ENCODE measurements at regions not wholly inside any gene's neighbourhood (a gene's known extent, or its start where the extent isn't known, plus 50 kb on each side); places are given as distances from the start of the nearest gene placed in this dataset.

DNA sequence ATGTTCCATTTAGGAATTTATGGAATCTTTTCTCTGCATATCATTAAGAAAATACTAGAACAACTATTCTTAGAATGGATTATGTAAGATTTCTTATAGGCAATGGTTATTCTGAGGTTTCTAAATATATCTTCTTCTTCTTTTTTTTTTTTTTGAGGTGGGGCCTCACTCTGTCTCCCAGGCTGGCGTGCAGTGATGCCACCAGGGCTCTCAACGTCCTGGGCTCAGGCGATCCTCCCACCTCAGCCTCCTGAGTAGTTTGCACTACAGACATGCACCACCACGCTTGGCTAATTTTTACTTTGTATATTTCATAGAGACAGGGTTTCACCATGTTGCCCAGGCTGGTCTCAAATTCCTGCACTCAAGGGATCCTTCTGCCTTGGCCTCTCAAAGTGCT is 137.2 kb downstream of the SREK1 start:
- DNase-seq (ENCODE audit: low spot score): no peak
- Histone ChIP-seq H4K20me1 (ENCODE audit: insufficient read depth, low read length) (no peaks in the 10 kb centered on the region), H3K4me2 (ENCODE audit: low read depth, low read length) (no peak overlapping the region), H3K9ac (ENCODE audit: insufficient read depth, low read depth, low read length) (no peak overlapping the region), H3K27ac (ENCODE audit: extremely low read length, insufficient read depth, low read length) (no peak overlapping the region), H3K36me3 (replicated peaks in 1 of 2; ENCODE audit: control insufficient read depth in 1 of 2, insufficient read depth in 2 of 2, low read length in 2 of 2) (no peaks in the 10 kb centered on the region), H3K4me3 (replicated peaks in 1 of 3; ENCODE audit: insufficient read depth in 1 of 3, low read depth in 2 of 3, low read length in 3 of 3) (no peak overlapping the region), H3K4me1 (ENCODE audit: insufficient read depth, low read length) (no peaks in the 10 kb centered on the region), H2AFZ (ENCODE audit: low read length) (no peak overlapping the region), H3K79me2 (ENCODE audit: insufficient read depth, low read length) (no peaks in the 10 kb centered on the region), H3K9me3 (ENCODE audit: low read length) (no peaks in the 10 kb centered on the region), H3K27me3 (ENCODE audit: control insufficient read depth in 1 of 2, insufficient read depth in 2 of 2, low read length in 2 of 2) (peaks cover 0 to 5% of the 10 kb centered on the region in 2 experiments; a peak in 2 of 5 replicates)
- CTCF ChIA-PET (ENCODE audit: low intra/inter-chr PET ratio, low total read pairs): no interaction called here
- in situ Hi-C loops (cut with HindIII; ENCODE audit: extremely low pct_ligation_motif_present, low pct_unique_long_range_greater_than_20kb) (no loop called here), intact Hi-C loops (cut with micrococcal nuclease; ENCODE audit: unreplicated experiment) (no loop called here)
- TF ChIP-seq, protein P1, sequence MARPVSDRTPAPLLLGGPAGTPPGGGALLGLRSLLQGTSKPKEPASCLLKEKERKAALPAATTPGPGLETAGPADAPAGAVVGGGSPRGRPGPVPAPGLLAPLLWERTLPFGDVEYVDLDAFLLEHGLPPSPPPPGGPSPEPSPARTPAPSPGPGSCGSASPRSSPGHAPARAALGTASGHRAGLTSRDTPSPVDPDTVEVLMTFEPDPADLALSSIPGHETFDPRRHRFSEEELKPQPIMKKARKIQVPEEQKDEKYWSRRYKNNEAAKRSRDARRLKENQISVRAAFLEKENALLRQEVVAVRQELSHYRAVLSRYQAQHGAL (CRISPR knock-in tag; IDR thresholded peaks at IDR 0.05; ENCODE audit: not compliant biosample characterization): no peak
- TF ChIP-seq DPF2 (CRISPR knock-in tag; IDR thresholded peaks at IDR 0.05; ENCODE audit: borderline replicate concordance, low read depth) (no peak), ZNF274 (CRISPR knock-in tag; IDR thresholded peaks at IDR 0.05) (no peak), KLF9 (CRISPR knock-in tag; IDR thresholded peaks at IDR 0.05; ENCODE audit: low read depth) (no peak), ZNF616 (CRISPR knock-in tag; IDR thresholded peaks at IDR 0.05; ENCODE audit: low read depth) (no peak), ZNF615 (CRISPR knock-in tag; IDR thresholded peaks at IDR 0.05; ENCODE audit: borderline replicate concordance) (no peak), SP1 (IDR thresholded peaks at IDR 0.05) (no peak), SP1 (CRISPR knock-in tag; IDR thresholded peaks at IDR 0.05) (no peak)
- TF ChIP-seq, protein P2, sequence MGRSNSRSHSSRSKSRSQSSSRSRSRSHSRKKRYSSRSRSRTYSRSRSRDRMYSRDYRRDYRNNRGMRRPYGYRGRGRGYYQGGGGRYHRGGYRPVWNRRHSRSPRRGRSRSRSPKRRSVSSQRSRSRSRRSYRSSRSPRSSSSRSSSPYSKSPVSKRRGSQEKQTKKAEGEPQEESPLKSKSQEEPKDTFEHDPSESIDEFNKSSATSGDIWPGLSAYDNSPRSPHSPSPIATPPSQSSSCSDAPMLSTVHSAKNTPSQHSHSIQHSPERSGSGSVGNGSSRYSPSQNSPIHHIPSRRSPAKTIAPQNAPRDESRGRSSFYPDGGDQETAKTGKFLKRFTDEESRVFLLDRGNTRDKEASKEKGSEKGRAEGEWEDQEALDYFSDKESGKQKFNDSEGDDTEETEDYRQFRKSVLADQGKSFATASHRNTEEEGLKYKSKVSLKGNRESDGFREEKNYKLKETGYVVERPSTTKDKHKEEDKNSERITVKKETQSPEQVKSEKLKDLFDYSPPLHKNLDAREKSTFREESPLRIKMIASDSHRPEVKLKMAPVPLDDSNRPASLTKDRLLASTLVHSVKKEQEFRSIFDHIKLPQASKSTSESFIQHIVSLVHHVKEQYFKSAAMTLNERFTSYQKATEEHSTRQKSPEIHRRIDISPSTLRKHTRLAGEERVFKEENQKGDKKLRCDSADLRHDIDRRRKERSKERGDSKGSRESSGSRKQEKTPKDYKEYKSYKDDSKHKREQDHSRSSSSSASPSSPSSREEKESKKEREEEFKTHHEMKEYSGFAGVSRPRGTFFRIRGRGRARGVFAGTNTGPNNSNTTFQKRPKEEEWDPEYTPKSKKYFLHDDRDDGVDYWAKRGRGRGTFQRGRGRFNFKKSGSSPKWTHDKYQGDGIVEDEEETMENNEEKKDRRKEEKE (IDR thresholded peaks at IDR 0.05): no peak
- TF ChIP-seq, protein P3, sequence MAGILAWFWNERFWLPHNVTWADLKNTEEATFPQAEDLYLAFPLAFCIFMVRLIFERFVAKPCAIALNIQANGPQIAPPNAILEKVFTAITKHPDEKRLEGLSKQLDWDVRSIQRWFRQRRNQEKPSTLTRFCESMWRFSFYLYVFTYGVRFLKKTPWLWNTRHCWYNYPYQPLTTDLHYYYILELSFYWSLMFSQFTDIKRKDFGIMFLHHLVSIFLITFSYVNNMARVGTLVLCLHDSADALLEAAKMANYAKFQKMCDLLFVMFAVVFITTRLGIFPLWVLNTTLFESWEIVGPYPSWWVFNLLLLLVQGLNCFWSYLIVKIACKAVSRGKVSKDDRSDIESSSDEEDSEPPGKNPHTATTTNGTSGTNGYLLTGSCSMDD (CRISPR knock-in tag; IDR thresholded peaks at IDR 0.05): no peak
- WGBS (ENCODE audit: low lambda C conversion rate): 23% methylated on average over 4 of the region's 4 CpGs
- no peak for ATAC-seq
- POLR2A ChIA-PET: no interaction called here
- no peak for FAIRE-seq
- no TSS peak for BruUV-seq (replicated peaks)
